Endodermal cell (in vitro differentiated cells): ENCODE measurements at regions not wholly inside any gene's neighbourhood (a gene's known extent, or its start where the extent isn't known, plus 50 kb on each side); places are given as distances from the start of the nearest gene placed in this dataset.

Experiments
- DNase-seq: peaks from one replicate; pipeline ENCODE4 v3.0.0-alpha.2; 2017
- H3K27ac ChIP-seq: 2 replicates; pipeline ENCODE4 v1.5.1; 2013; ENCODE audit warnings: mild to moderate bottlenecking, low read depth, low read length, moderate library complexity
- H3K27me3 ChIP-seq: 2 replicates; pipeline ENCODE4 v1.6.1; 2013; ENCODE audit warnings: mild to moderate bottlenecking, low read length, moderate library complexity; ENCODE audit not compliant: insufficient read depth, control insufficient read depth, poor library complexity, severe bottlenecking
- H3K36me3 ChIP-seq: 2 replicates; pipeline ENCODE4 v1.7.0; 2013; ENCODE audit warnings: mild to moderate bottlenecking, low read length, moderate library complexity; ENCODE audit not compliant: control insufficient read depth, insufficient read depth
- H3K4me1 ChIP-seq: one replicate; pipeline ENCODE4 v1.7.0; 2013; ENCODE audit warnings: low read length; ENCODE audit not compliant: control insufficient read depth, insufficient read depth
- H3K4me3 ChIP-seq: 2 replicates; pipeline ENCODE4 v1.5.1; 2013; ENCODE audit warnings: mild to moderate bottlenecking, low read length, moderate library complexity
- H3K9ac ChIP-seq: 2 replicates; pipeline ENCODE4 v1.6.1; 2013; ENCODE audit warnings: mild to moderate bottlenecking, low read length, moderate library complexity; ENCODE audit not compliant: poor library complexity, severe bottlenecking; ENCODE audit errors: extremely low read depth
- H3K9me3 ChIP-seq: 2 replicates; pipeline ENCODE4 v1.6.1; 2013; ENCODE audit warnings: mild to moderate bottlenecking, low read length, moderate library complexity; ENCODE audit not compliant: control insufficient read depth
- H3K27ac Mint-ChIP-seq: 2 replicates; pipeline ENCODE4 v1.8.0; 2020; ENCODE audit warnings: mixed read lengths
- H3K27me3 Mint-ChIP-seq: 2 replicates; pipeline ENCODE4 v1.8.0; 2021; ENCODE audit warnings: mild to moderate bottlenecking, mixed read lengths; ENCODE audit not compliant: insufficient read depth
- H3K36me3 Mint-ChIP-seq: 2 replicates; pipeline ENCODE4 v1.8.0; 2020; ENCODE audit warnings: low read depth, mixed read lengths
- H3K4me1 Mint-ChIP-seq: 2 replicates; pipeline ENCODE4 v1.8.0; 2020; ENCODE audit warnings: mixed read lengths
- H3K4me3 Mint-ChIP-seq: 2 replicates; pipeline ENCODE4 v1.8.0; 2020; ENCODE audit warnings: mild to moderate bottlenecking, moderate library complexity, mixed read lengths
- H3K9me3 Mint-ChIP-seq: 2 replicates; pipeline ENCODE4 v1.8.0; 2020; ENCODE audit warnings: mild to moderate bottlenecking, mixed read lengths
- WGBS, 2 experiments: methylation state at CpG; one replicate each; pipeline versions ENCODE4 v1.1.5 to v1.1.7; 2013; ENCODE audit warnings: missing lambda C conversion rate in 2 of 2, mixed read lengths in 1 of 2; ENCODE audit not compliant: insufficient coverage in 1 of 2, insufficient read length in 1 of 2; 5-methylcytosine and 5-hydroxymethylcytosine counted together
- TF ChIP-seq, protein P1 (sequence below): fragments of 200-600 bp; sonication (generic); conservative IDR thresholded peaks from 2 replicates; pipeline ENCODE4 v1.5.0; 2021; ENCODE audit warnings: antibody characterized with exemption, mild to moderate bottlenecking

GRCh38 chr19:34595683-34596082 lies 81.3 kb downstream of the SCGB2B2 start:
- Mint-ChIP-seq H3K9me3 (no peaks in the 10 kb centered on the region), H3K4me1 (no peaks in the 10 kb centered on the region), H3K36me3 (no peaks in the 10 kb centered on the region), H3K27ac (no peak overlapping the region), H3K27me3 (peaks cover 19% of the 10 kb centered on the region), H3K4me3 (no peak overlapping the region)
- WGBS, 2 experiments = 77 to 86% methylated on average over 9 to 10 of the region's 10 CpGs
- H3K9ac ChIP-seq = no peak overlapping the region
- TF ChIP-seq, protein P1, sequence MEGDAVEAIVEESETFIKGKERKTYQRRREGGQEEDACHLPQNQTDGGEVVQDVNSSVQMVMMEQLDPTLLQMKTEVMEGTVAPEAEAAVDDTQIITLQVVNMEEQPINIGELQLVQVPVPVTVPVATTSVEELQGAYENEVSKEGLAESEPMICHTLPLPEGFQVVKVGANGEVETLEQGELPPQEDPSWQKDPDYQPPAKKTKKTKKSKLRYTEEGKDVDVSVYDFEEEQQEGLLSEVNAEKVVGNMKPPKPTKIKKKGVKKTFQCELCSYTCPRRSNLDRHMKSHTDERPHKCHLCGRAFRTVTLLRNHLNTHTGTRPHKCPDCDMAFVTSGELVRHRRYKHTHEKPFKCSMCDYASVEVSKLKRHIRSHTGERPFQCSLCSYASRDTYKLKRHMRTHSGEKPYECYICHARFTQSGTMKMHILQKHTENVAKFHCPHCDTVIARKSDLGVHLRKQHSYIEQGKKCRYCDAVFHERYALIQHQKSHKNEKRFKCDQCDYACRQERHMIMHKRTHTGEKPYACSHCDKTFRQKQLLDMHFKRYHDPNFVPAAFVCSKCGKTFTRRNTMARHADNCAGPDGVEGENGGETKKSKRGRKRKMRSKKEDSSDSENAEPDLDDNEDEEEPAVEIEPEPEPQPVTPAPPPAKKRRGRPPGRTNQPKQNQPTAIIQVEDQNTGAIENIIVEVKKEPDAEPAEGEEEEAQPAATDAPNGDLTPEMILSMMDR = no peak
- no peak overlapping the region for H3K4me3 ChIP-seq
- H3K27me3 ChIP-seq = no peaks in the 10 kb centered on the region
- no peaks in the 10 kb centered on the region for H3K36me3 ChIP-seq
- no peaks in the 10 kb centered on the region for H3K9me3 ChIP-seq
- no peak overlapping the region for H3K27ac ChIP-seq
- no peak for DNase-seq
- no peaks in the 10 kb centered on the region for H3K4me1 ChIP-seq

- no peaks in the 10 kb centered on the region for H3K27me3 ChIP-seq
- TF ChIP-seq, protein P1 = no peak
- no peak overlapping the region for H3K9ac ChIP-seq
- DNase-seq = no peak
- no peaks in the 10 kb centered on the region for H3K4me1 Mint-ChIP-seq
- H3K36me3 Mint-ChIP-seq = no peaks in the 10 kb centered on the region
- peaks cover 27% of the 10 kb centered on the region for H3K27me3 Mint-ChIP-seq
- H3K9me3 ChIP-seq = no peaks in the 10 kb centered on the region
- WGBS, 2 experiments = 52 to 78% methylated on average over 2 of the region's 3 CpGs
- H3K27ac ChIP-seq = no peak overlapping the region
- H3K4me3 Mint-ChIP-seq = no peak overlapping the region
- no peaks in the 10 kb centered on the region for H3K36me3 ChIP-seq
- H3K4me1 ChIP-seq = no peaks in the 10 kb centered on the region
- H3K4me3 ChIP-seq = no peak overlapping the region
- H3K9me3 Mint-ChIP-seq = peaks cover 19% of the 10 kb centered on the region
- H3K27ac Mint-ChIP-seq = no peak overlapping the region
These were observed 86.7 kb downstream of the SCGB2B2 start for GRCh38 chr19:34590228-34590627.

DNA sequence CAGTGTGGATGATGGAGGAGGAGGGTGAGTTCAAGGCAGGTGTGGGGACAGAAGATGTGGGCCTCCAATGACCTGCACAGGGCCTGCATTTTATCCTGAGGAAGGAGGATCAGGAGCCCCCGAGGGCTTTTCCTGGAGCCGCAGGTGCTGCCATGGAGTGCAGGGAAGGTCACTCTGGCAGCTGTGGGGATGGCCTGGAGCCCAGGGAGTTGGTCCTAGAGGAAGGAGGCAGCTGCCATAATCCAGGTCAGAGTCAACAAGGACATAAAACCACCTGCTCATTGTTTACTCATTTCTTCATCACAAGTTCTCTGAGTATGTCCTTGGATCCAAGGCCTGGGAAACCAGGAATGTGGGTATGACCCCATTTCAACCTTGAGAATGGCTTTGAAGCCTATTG lies 87.2 kb downstream of the SCGB2B2 start:
- 80 to 100% methylated on average over 1 to 2 of the region's 2 CpGs for WGBS, 2 experiments
- Mint-ChIP-seq H3K4me1 (peaks cover 3% of the 10 kb centered on the region), H3K4me3 (no peak overlapping the region), H3K9me3 (peaks cover 21% of the 10 kb centered on the region), H3K27ac (no peak overlapping the region), H3K27me3 (peaks cover 27% of the 10 kb centered on the region), H3K36me3 (no peaks in the 10 kb centered on the region)
- Histone ChIP-seq H3K9me3 (no peaks in the 10 kb centered on the region), H3K27ac (no peak overlapping the region), H3K36me3 (no peaks in the 10 kb centered on the region), H3K27me3 (no peaks in the 10 kb centered on the region), H3K9ac (no peak overlapping the region), H3K4me3 (no peak overlapping the region), H3K4me1 (no peaks in the 10 kb centered on the region)
- TF ChIP-seq, protein P1 = no peak
- DNase-seq = no peak
